ENCODE measurements at regions not wholly inside any gene's neighbourhood (a gene's known extent, or its start where the extent isn't known, plus 50 kb on each side); places are given as distances from the start of the nearest gene placed in this dataset.

- TF ChIP-seq ZFP30 (CRISPR knock-in tag; IDR thresholded peaks at IDR 0.05) (no peak), ZFP3 (CRISPR knock-in tag; IDR thresholded peaks at IDR 0.05) (no peak), CSRNP3 (CRISPR knock-in tag; IDR thresholded peaks at IDR 0.05) (no peak), ESRRG (CRISPR knock-in tag; IDR thresholded peaks at IDR 0.05) (no peak), BACH2 (CRISPR knock-in tag; IDR thresholded peaks at IDR 0.05; ENCODE audit: borderline replicate concordance) (no peak), ZNF565 (CRISPR knock-in tag; conservative IDR thresholded peaks at IDR 0.05; ENCODE audit: low read depth) (no peak), TCF4 (CRISPR knock-in tag; IDR thresholded peaks at IDR 0.05; ENCODE audit: borderline replicate concordance) (no peak), CSDC2 (CRISPR knock-in tag; IDR thresholded peaks at IDR 0.05) (no peak), TSHZ2 (CRISPR knock-in tag; IDR thresholded peaks at IDR 0.05) (no peak), ZC3H10 (CRISPR knock-in tag; IDR thresholded peaks at IDR 0.05) (no peak), RARB (CRISPR knock-in tag; IDR thresholded peaks at IDR 0.05) (no peak)
- ATAC-seq, result no peak
Observed at GRCh38 chr20:48205281-48205782, 420.1 kb upstream of the SULF2 start.

GRCh38 chr20:48204499-48204898, 419.2 kb upstream of the SULF2 start:
- ATAC-seq, result no peak
- TF ChIP-seq TSHZ2 (CRISPR knock-in tag; IDR thresholded peaks at IDR 0.05) (no peak), ZFP30 (CRISPR knock-in tag; IDR thresholded peaks at IDR 0.05) (no peak), PPARA (CRISPR knock-in tag; IDR thresholded peaks at IDR 0.05; ENCODE audit: borderline replicate concordance) (no peak), TCF4 (CRISPR knock-in tag; IDR thresholded peaks at IDR 0.05; ENCODE audit: borderline replicate concordance) (no peak), SNAI2 (CRISPR knock-in tag; IDR thresholded peaks at IDR 0.05) (no peak), CSRNP3 (CRISPR knock-in tag; IDR thresholded peaks at IDR 0.05) (no peak), ZNF565 (CRISPR knock-in tag; conservative IDR thresholded peaks at IDR 0.05; ENCODE audit: low read depth) (no peak), ARNTL (CRISPR knock-in tag; IDR thresholded peaks at IDR 0.05; ENCODE audit: borderline replicate concordance, low read depth) (no peak), ZNF70 (CRISPR knock-in tag; IDR thresholded peaks at IDR 0.05) (no peak), TOX (CRISPR knock-in tag; IDR thresholded peaks at IDR 0.05; ENCODE audit: borderline replicate concordance) (no peak), RARB (CRISPR knock-in tag; IDR thresholded peaks at IDR 0.05) (no peak), PATZ1 (CRISPR knock-in tag; IDR thresholded peaks at IDR 0.05; ENCODE audit: borderline replicate concordance) (no peak), BACH2 (CRISPR knock-in tag; IDR thresholded peaks at IDR 0.05; ENCODE audit: borderline replicate concordance) (no peak), POU6F1 (CRISPR knock-in tag; IDR thresholded peaks at IDR 0.05; ENCODE audit: borderline replicate concordance, low read depth) (no peak)

Measured in SK-N-SH treated with all-trans-retinoic acid at 6 μM for 48 hours (cell line).